ENCODE measurements at regions not wholly inside any gene's neighbourhood (a gene's known extent, or its start where the extent isn't known, plus 50 kb on each side); places are given as distances from the start of the nearest gene placed in this dataset.

GRCh38 chr5:67996596-67996995, 219.0 kb upstream of the PIK3R1 start:
- H3K4me1 ChIP-seq: peaks cover 3% of the 10 kb centered on the region
- no peak overlapping the region for H3K9ac ChIP-seq (ENCODE audit: low read depth in 2 of 2, low read length in 2 of 2)
- intact Hi-C loops (cut with DNase I): no loop called here
- H3K4me3 ChIP-seq: no peak overlapping the region
- H3K27me3 ChIP-seq: no peaks in the 10 kb centered on the region
- H3K36me3 ChIP-seq: no peaks in the 10 kb centered on the region
- no peaks in the 10 kb centered on the region for H3K9me3 ChIP-seq
- no peak overlapping the region for H3K27ac ChIP-seq
- TF ChIP-seq, protein P1, sequence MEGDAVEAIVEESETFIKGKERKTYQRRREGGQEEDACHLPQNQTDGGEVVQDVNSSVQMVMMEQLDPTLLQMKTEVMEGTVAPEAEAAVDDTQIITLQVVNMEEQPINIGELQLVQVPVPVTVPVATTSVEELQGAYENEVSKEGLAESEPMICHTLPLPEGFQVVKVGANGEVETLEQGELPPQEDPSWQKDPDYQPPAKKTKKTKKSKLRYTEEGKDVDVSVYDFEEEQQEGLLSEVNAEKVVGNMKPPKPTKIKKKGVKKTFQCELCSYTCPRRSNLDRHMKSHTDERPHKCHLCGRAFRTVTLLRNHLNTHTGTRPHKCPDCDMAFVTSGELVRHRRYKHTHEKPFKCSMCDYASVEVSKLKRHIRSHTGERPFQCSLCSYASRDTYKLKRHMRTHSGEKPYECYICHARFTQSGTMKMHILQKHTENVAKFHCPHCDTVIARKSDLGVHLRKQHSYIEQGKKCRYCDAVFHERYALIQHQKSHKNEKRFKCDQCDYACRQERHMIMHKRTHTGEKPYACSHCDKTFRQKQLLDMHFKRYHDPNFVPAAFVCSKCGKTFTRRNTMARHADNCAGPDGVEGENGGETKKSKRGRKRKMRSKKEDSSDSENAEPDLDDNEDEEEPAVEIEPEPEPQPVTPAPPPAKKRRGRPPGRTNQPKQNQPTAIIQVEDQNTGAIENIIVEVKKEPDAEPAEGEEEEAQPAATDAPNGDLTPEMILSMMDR (IDR thresholded peaks at IDR 0.05): no peak
- DNase-seq: no peak

DNA sequence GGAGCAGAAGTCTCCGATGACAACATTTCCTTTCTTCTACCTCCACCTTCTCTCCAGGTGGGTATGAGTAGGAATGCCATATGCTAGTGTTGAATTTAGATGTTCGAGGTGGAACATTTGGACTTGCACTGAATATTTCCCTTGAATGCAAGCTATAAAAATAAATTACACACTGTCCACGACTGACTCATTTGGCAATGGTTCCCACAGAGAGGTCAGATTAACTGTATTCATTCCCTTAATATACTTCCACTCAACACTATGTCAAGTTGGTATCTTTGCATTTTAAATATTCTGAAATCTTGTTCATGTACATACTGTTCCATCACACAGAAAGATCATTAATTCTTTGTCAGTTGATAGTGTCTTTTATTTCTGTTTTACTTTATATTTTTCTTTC, 222.6 kb upstream of the PIK3R1 start:
- H3K9me3 ChIP-seq: no peaks in the 10 kb centered on the region
- H3K27ac ChIP-seq: no peak overlapping the region
- TF ChIP-seq, protein P1 (IDR thresholded peaks at IDR 0.05): no peak
- DNase-seq: no peak
- no peaks in the 10 kb centered on the region for H3K27me3 ChIP-seq
- intact Hi-C loops (cut with DNase I): no loop called here
- no peaks in the 10 kb centered on the region for H3K36me3 ChIP-seq
- no peaks in the 10 kb centered on the region for H3K4me1 ChIP-seq
- H3K4me3 ChIP-seq: no peak overlapping the region
- H3K9ac ChIP-seq (ENCODE audit: low read depth in 2 of 2, low read length in 2 of 2): no peak overlapping the region

- Histone ChIP-seq H3K27ac (no peak overlapping the region), H3K9ac (ENCODE audit: low read depth in 2 of 2, low read length in 2 of 2) (no peak overlapping the region), H3K36me3 (no peaks in the 10 kb centered on the region), H3K27me3 (no peaks in the 10 kb centered on the region), H3K4me3 (no peak overlapping the region), H3K4me1 (no peaks in the 10 kb centered on the region), H3K9me3 (no peaks in the 10 kb centered on the region)
- TF ChIP-seq, protein P1 (IDR thresholded peaks at IDR 0.05): no peak
- intact Hi-C loops (cut with DNase I): no loop called here
- peak; percentile 27 for DNase-seq
These were observed 226.1 kb upstream of the PIK3R1 start for GRCh38 chr5:67989456-67989855.

DNA sequence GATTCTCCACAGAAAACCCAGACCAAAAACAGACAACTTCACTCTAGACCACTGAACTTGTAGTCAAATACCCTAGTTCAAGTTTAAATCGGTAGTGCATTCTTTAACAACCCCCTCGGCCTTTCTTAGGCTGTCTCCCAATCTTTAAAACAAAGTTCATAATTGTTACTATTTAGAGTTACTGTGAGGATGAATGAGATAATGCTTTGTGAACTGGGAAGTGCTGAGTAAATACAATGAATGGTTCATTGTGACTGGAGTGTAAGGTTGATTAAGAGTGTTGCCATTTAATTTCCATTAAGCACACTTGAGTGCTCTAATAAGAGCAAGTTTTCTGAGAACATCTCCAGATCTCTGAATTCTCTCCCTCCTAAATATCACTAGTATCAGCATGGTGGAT, 228.8 kb upstream of the PIK3R1 start:
- H3K4me1 ChIP-seq: no peaks in the 10 kb centered on the region
- H3K9me3 ChIP-seq: no peaks in the 10 kb centered on the region
- no peak overlapping the region for H3K4me3 ChIP-seq
- intact Hi-C loops (cut with DNase I): no loop called here
- H3K27ac ChIP-seq: no peak overlapping the region
- H3K36me3 ChIP-seq: no peaks in the 10 kb centered on the region
- no peaks in the 10 kb centered on the region for H3K27me3 ChIP-seq
- DNase-seq: no peak
- TF ChIP-seq, protein P1 (IDR thresholded peaks at IDR 0.05): no peak
- no peak overlapping the region for H3K9ac ChIP-seq (ENCODE audit: low read depth in 2 of 2, low read length in 2 of 2)

GRCh38 chr5:67985686-67986387, 229.7 kb upstream of the PIK3R1 start:
- H3K9me3 ChIP-seq: no peaks in the 10 kb centered on the region
- no peak for DNase-seq
- no peak overlapping the region for H3K4me3 ChIP-seq
- H3K36me3 ChIP-seq: no peaks in the 10 kb centered on the region
- intact Hi-C loops (cut with DNase I): no loop called here
- H3K27ac ChIP-seq: no peak overlapping the region
- H3K27me3 ChIP-seq: no peaks in the 10 kb centered on the region
- TF ChIP-seq, protein P1 (IDR thresholded peaks at IDR 0.05): no peak
- H3K9ac ChIP-seq (ENCODE audit: low read depth in 2 of 2, low read length in 2 of 2): no peak overlapping the region
- no peaks in the 10 kb centered on the region for H3K4me1 ChIP-seq
